Body of pancreas (tissue), 4 donors: ENCODE measurements at regions not wholly inside any gene's neighbourhood (a gene's known extent, or its start where the extent isn't known, plus 50 kb on each side); places are given as distances from the start of the nearest gene placed in this dataset.

Experiments
- ATAC-seq: fragments of 150-250 bp; one replicate; pipeline ENCODE4 v1.9.1; 2016
- DNase-seq, 4 donors: peaks; one replicate each; pipeline ENCODE4 v3.0.0-alpha.2; 2019
- H3K27ac ChIP-seq, 4 donors: fragments of 200-600 bp; sonication (generic); 1 replicate in 3 of 4; 2 replicates in 1 of 4; pipeline versions ENCODE4 v1.5.1 to v1.6.1; 2016 to 2019; ENCODE audit warnings: mild to moderate bottlenecking in 1 of 4, mixed read lengths in 1 of 4, moderate library complexity in 1 of 4
- H3K27me3 ChIP-seq, 2 donors: fragments of 200-600 bp; sonication (generic); one replicate each; pipeline ENCODE4 v1.6.0; 2016; ENCODE audit warnings: mild to moderate bottlenecking in 1 of 2
- H3K36me3 ChIP-seq, 2 donors: fragments of 200-600 bp; sonication (generic); replicated peaks in 1 of 2; 2 replicates each; pipeline ENCODE4 v1.5.1; 2016; ENCODE audit warnings: low read depth in 2 of 2; ENCODE audit not compliant: insufficient read depth in 1 of 2
- H3K4me1 ChIP-seq: fragments of 200-600 bp; sonication (generic); one replicate; pipeline ENCODE4 v1.6.0; 2016
- H3K4me3 ChIP-seq, 2 donors: fragments of 200-600 bp; sonication (generic); 1 replicate in 1 of 2; 2 replicates in 1 of 2; pipeline ENCODE4 v1.5.1; 2016 to 2019
- H3K9me3 ChIP-seq, 3 donors: fragments of 200-600 bp; sonication (generic); 1 replicate in 2 of 3; 2 replicates in 1 of 3; pipeline ENCODE4 v1.5.1; 2016
- POLR2A ChIP-seq, 3 donors: fragments of 450-650 bp; IDR thresholded peaks; one replicate each; pipeline ENCODE4 v1.6.1; 2016; ENCODE audit warnings: antibody characterized with exemption in 3 of 3, mild to moderate bottlenecking in 2 of 3
- WGBS, 2 donors: methylation state at CpG; one replicate each; pipeline ENCODE4 v1.1.5; 2017; 5-methylcytosine and 5-hydroxymethylcytosine counted together
- intact Hi-C: fragments of 100-400 bp; cut with DNase I; formaldehyde crosslinking; loops from one replicate; pipeline ENCODE4 v1.15.1; 2023
- TF ChIP-seq, protein P1 (sequence below), 7 experiments: fragments of 450-650 bp in 4 of 7; fragments of 200-600 bp in 3 of 7; sonication (generic) in 3 of 7; IDR thresholded peaks; one replicate each; pipeline ENCODE4 v1.5.1; 2016 to 2019; ENCODE audit warnings: antibody characterized with exemption in 7 of 7

- no peaks in the 10 kb centered on the region for H3K27me3 ChIP-seq
- no peak overlapping the region for H3K4me3 ChIP-seq
- H3K27ac ChIP-seq: no peak overlapping the region
- H3K4me1 ChIP-seq: no peaks in the 10 kb centered on the region
- WGBS, 2 donors: 74 to 77% methylated on average over 3 of the region's 3 CpGs
- TF ChIP-seq, protein P1, sequence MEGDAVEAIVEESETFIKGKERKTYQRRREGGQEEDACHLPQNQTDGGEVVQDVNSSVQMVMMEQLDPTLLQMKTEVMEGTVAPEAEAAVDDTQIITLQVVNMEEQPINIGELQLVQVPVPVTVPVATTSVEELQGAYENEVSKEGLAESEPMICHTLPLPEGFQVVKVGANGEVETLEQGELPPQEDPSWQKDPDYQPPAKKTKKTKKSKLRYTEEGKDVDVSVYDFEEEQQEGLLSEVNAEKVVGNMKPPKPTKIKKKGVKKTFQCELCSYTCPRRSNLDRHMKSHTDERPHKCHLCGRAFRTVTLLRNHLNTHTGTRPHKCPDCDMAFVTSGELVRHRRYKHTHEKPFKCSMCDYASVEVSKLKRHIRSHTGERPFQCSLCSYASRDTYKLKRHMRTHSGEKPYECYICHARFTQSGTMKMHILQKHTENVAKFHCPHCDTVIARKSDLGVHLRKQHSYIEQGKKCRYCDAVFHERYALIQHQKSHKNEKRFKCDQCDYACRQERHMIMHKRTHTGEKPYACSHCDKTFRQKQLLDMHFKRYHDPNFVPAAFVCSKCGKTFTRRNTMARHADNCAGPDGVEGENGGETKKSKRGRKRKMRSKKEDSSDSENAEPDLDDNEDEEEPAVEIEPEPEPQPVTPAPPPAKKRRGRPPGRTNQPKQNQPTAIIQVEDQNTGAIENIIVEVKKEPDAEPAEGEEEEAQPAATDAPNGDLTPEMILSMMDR (IDR thresholded peaks at IDR 0.05): no peak
- no peak for TF ChIP-seq POLR2A (IDR thresholded peaks at IDR 0.05)
- intact Hi-C loops: no loop called here
- H3K36me3 ChIP-seq: no peaks in the 10 kb centered on the region
- ATAC-seq (no peak), DNase-seq (no peak)
- no peaks in the 10 kb centered on the region for H3K9me3 ChIP-seq
Measured at GRCh38 chr18:55853268-55853667, 265.3 kb upstream of the TCF4 start.

- TF ChIP-seq POLR2A (IDR thresholded peaks at IDR 0.05): no peak
- TF ChIP-seq, protein P1 (IDR thresholded peaks at IDR 0.05): no peak
- Histone ChIP-seq H3K36me3 (no peaks in the 10 kb centered on the region), H3K4me1 (no peaks in the 10 kb centered on the region), H3K4me3 (no peak overlapping the region), H3K9me3 (no peaks in the 10 kb centered on the region), H3K27me3 (no peaks in the 10 kb centered on the region), H3K27ac (no peak overlapping the region)
- DNase-seq (no peak), ATAC-seq (no peak)
- 85 to 87% methylated on average over 8 of the region's 8 CpGs for WGBS, 2 donors
- intact Hi-C loops: no loop called here
Measured at GRCh38 chr18:55850904-55851303, 262.9 kb upstream of the TCF4 start.

DNA sequence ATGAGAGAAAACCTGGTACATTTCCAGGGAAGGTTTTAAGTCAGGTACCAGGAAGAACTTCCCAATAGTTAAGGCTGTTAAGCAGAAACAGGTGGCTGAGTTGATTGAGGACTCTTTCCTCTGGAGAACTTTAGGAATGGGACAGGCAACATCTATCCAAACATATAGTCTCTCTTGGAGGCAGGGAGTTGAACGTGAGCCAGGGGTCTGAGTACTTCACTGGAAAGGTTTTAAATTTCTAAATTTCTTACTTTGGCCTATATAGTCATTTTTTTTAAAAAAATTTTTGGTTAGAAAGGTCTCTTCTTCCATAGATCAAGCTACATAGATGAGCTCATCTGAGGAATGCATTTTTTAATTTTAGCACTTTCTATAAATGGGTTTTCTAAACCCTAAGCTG is 261.4 kb upstream of the TCF4 start:
- WGBS, 2 donors: 43 to 57% methylated on average over 1 of the region's 1 CpG
- intact Hi-C loops: no loop called here
- Histone ChIP-seq H3K36me3 (no peaks in the 10 kb centered on the region), H3K4me1 (no peaks in the 10 kb centered on the region), H3K27me3 (no peaks in the 10 kb centered on the region), H3K27ac (no peak overlapping the region), H3K4me3 (no peak overlapping the region), H3K9me3 (no peaks in the 10 kb centered on the region)
- no peak for TF ChIP-seq POLR2A (IDR thresholded peaks at IDR 0.05)
- no peak for ATAC-seq
- DNase-seq: no peak

GRCh38 chr18:55847960-55848359 is 260.0 kb upstream of the TCF4 start:
- no peak for ATAC-seq
- WGBS, 2 donors: 80 to 91% methylated on average over 3 of the region's 3 CpGs
- intact Hi-C loops: no loop called here

DNA sequence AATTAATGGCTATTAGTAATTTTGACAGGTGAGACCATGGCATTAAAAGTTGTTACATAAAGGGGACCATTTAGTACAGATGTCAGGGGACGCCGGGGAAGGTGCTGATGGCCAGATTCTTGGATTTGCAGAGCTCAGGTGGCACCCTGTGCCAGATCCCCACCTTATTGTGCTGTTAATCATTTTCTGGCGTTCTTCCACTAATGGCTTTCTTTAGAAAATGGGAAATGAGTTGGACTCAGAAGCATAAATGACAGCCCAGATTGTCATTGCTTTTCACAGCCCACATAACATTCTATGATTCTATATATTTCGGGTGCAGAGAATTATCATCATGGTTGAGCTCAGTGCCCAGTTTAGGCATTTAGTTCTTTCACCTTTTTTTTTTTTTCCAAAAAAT is 257.2 kb upstream of the TCF4 start:
- ATAC-seq (no peak), DNase-seq (no peak)
- Histone ChIP-seq H3K9me3 (no peaks in the 10 kb centered on the region), H3K27me3 (no peaks in the 10 kb centered on the region), H3K36me3 (no peaks in the 10 kb centered on the region), H3K4me3 (no peak overlapping the region), H3K27ac (no peak overlapping the region), H3K4me1 (no peaks in the 10 kb centered on the region)
- no peak for TF ChIP-seq POLR2A (IDR thresholded peaks at IDR 0.05)
- TF ChIP-seq, protein P1 (IDR thresholded peaks at IDR 0.05): no peak
- WGBS, 2 donors: 77 to 84% methylated on average over 4 of the region's 4 CpGs
- intact Hi-C loops: no loop called here

More at GRCh38 chr18:55847960-55848359, 260.0 kb upstream of the TCF4 start:
- H3K36me3 ChIP-seq: no peaks in the 10 kb centered on the region
- TF ChIP-seq, protein P1 (IDR thresholded peaks at IDR 0.05): no peak
- TF ChIP-seq POLR2A (IDR thresholded peaks at IDR 0.05): no peak
- no peaks in the 10 kb centered on the region for H3K9me3 ChIP-seq
- H3K4me3 ChIP-seq: no peak overlapping the region
- H3K27ac ChIP-seq: no peak overlapping the region
- H3K4me1 ChIP-seq: no peaks in the 10 kb centered on the region
- H3K27me3 ChIP-seq: no peaks in the 10 kb centered on the region
- no peak for DNase-seq
